GM18861 (cell line): ENCODE measurements at regions not wholly inside any gene's neighbourhood (a gene's known extent, or its start where the extent isn't known, plus 50 kb on each side); places are given as distances from the start of the nearest gene placed in this dataset.
"Not testable (repeated sequence)": the region's sequence is repeated elsewhere in the genome, so short reads cannot be mapped to it uniquely, and the experiment has no call there.

Experiments used
- ATAC-seq: cut with Tn5 transposase; IDR thresholded peaks from one replicate; pipeline ENCODE4 v1.9.1; 2021; ENCODE audit not compliant: unreplicated experiment

DNA sequence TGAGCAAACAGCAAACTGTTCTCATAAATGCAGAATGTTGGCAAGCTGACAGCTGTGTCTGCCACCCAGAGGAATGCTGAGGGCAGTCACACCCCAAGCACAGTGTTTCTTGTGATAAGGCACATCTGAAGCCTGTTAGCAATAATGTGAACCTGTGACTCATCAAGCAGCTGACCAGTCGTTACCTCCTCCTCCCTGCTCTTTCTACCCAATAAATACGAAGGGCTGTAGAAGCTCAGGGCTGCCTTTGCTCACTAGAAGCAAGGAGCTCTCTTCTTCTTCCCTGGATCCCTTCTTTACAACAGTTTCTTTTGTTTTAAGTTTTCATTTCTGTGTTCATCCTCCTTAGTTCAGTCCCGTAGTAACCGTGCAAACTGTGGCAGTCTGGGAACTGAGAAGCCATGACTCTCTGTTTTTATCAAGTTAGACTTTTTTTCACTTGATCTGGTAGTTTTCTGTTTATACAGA, 160.3 kb upstream of the ZNF184 start:
- ATAC-seq: not testable (repeated sequence)

GRCh38 chr6:27631609-27631916, 158.7 kb upstream of the ZNF184 start:
- ATAC-seq: no peak

DNA sequence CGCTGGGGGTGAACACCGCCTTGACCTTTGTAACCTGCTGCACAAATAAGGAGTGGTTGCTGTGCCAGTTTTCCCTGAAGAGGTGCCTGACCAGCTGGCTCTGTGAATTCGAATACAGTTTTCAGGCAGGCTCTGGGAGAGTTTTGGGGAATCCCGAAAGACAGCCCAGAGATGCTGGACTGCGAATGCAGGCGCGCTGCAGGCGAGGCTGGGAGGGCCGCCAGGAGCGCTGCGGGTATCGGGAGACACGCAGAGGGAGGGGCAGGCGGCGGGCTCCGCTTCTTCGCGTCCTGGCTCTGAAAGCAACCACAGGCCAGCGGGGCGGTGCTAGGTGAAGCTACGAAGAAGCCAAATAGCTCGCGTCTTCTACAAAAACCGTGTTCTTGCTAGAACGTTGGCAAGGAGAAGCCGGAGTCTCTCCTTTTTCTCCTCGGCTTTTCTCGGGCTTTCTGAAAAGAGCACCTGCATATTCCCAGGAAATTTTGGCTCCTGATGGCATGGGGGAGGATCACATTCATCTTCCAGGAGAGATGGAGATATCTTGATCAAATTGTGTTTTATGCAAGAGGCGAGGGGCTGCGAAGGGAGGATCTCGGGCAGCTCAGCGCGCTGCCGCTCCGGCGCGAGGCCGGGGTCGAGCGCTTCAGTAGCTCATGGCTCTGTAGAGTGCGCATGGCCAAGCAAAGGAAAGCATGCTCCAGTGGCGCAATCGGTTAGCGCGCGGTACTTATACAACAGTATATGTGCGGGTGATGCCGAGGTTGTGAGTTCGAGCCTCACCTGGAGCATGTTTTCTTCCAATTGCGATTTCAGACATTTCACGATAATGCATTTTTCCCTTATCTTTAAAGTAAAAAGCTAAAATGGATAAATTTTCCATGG, 158.1 kb upstream of the ZNF184 start:
- ATAC-seq: no peak

GRCh38 chr6:27624694-27625262, 151.9 kb upstream of the ZNF184 start:
- no peak for ATAC-seq

DNA sequence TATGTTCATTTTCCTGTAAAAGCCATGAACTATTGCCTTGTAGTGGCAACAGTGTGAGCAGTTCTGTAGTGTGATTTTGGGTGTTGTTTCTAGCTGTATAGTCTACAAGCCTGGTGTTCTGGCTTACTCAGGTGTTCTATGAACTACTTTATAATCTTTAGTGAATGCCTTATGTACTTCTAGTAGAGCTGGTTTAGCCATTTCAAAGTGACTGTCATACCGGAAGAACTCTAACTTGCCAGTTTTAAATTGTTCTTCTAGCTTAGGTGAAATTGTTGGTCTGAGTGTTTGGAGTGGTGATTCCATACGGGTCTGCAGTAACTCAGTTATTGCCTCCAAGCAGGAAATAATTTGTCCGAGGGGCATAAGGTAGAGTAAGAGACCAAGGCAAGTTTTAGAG, 150.2 kb upstream of the ZNF184 start:
- no peak for ATAC-seq

GRCh38 chr6:27619436-27619835, 146.5 kb upstream of the ZNF184 start:
- ATAC-seq: no peak

- no peak for ATAC-seq
These were observed 145.1 kb upstream of the ZNF184 start for GRCh38 chr6:27617700-27618689.

GRCh38 chr6:27617046-27617687, 144.3 kb upstream of the ZNF184 start:
- ATAC-seq: no peak

GRCh38 chr6:27616328-27617045, 143.6 kb upstream of the ZNF184 start:
- ATAC-seq: no peak

DNA sequence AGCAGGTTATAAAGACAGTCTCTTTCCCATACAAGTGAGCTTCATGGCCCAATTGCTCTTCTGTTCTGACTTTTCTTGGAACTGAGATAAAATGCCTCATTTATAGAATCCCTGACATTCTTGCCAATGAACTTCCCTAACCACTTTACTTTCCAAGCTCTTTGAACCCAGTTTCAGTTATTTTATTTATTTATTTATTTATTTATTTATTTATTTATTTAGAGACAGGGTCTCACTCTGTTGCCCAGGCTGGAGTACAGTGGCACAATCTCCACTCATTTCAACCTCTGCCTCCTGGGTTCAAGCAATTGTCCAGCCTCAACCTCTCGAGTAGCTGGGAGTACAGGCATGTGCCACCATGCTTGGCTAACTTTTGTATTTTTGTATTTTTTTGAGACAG, 138.5 kb upstream of the ZNF184 start:
- ATAC-seq: no peak

DNA sequence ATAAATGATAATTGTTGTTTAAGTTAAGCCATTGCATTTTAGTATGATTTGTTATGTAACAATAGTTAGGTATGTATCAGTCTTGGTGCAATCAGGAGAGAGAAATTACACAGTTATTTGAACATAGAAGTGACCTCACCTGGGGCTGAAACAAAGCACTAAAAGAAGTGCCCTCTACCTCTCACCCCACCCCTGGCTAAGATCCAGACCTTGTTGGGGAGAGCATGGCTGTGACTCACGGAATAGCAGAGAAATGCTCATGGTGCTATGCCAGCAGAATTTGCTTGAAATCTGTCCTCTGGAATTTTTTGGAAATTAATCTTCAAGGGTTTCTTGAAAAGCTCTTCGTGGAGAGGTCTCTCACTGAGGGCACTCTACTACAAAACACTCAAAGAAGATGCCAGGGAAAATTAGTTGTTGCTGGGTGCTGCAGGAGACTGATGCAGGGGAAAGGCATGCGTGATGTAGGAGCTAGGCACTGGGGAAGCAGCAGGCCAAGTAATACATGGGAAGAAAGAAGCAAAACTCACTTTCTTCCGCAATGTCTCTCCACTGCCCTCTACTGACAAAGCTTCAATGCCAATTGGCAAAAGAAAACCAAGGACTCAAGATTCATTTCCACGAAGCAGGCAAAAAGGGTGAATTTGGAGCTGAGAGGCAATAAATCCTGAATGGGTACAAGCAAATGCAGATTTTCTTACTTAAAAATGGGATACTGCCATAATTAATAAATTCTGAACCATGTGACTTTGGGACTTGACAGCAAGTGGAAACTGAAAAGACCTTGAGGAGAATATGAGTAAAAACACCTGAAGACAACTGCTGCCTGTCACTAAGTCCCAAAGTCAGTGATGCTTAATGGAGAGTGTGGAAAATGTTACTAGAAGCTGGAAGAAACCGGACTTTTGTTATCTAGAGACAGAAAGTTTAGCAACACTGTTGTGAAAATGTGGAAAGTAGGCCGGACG, 136.3 kb upstream of the ZNF184 start:
- ATAC-seq: no peak

GRCh38 chr6:27605401-27606342, 132.8 kb upstream of the ZNF184 start:
- no peak for ATAC-seq

GRCh38 chr6:27604986-27605385, 132.1 kb upstream of the ZNF184 start:
- no peak for ATAC-seq

GRCh38 chr6:27601668-27602254, 128.9 kb upstream of the ZNF184 start:
- ATAC-seq: no peak

GRCh38 chr6:27599859-27600532, 127.1 kb upstream of the ZNF184 start:
- no peak for ATAC-seq

DNA sequence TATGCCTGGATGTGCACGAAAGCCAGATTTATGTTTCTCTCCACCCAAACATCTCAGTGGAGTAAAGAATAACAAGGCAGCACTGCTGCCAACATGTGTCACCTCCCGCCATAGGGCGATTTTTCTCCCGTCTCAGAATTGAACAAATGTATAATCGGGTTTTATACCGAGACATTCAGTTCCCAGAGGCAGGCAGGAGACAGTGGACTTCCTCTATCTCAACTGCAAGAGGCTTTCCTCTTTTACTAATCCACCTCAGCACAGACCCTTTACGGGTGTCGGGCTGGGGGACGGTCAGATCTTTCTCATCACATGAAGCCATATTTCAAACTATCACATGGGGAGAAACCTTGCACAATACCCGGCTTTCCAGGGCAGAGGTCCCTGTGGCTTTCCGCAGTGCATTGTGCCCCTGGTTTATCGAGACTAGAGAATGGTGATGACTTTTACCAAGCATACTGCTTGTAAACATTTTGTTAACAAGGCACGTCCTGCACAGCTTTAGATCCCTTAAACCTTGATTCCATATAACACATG, 124.2 kb upstream of the ZNF184 start:
- not testable (repeated sequence) for ATAC-seq

DNA sequence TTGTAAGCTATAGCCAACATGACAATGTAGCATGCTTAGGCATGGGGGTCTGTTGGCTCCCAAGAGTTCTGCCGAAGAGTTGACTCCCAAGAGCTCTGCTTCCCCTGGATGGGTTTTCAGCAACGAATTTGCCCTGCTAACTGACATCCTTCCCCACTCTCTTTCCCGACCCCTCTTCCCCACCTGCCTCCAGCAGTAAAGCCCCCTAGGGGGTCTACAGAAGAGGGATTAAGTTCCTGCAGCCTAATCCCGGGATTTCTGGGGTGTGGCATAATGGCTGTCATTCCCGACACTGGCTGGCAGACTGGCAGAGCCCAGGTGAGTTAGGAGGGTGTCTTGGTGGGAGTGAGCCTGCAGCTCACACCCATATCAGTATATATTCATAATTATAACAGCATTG, 121.0 kb upstream of the ZNF184 start:
- no peak for ATAC-seq
